ENCODE measurements at regions not wholly inside any gene's neighbourhood (a gene's known extent, or its start where the extent isn't known, plus 50 kb on each side); places are given as distances from the start of the nearest gene placed in this dataset.

DNA sequence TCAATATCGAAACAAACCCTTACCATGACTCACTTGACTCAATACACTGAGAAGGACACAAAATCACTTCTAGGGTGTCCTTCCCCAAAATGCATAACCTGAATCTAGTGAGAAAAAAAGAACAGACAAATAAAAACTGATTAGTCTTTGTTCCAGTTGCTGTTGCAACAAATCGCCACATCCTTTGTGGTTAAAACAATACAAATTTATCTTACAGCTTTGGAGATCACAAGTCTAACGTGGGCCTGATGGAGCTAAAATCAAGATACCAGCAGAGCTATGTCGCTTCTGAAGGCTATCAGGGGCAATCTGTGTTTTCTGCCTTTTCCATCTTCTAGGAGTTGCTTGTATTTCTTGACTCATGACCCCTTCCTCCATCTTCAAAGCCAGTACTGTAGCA, 541.7 kb downstream of the KCNJ3 start:
- Mint-ChIP-seq H3K4me1 (ENCODE audit: low read depth) (no peaks in the 10 kb centered on the region), H3K36me3 (ENCODE audit: low read depth) (no peaks in the 10 kb centered on the region), H3K27ac (no peak overlapping the region), H3K27me3 (no peaks in the 10 kb centered on the region), H3K9me3 (no peaks in the 10 kb centered on the region), H3K4me3 (no peak overlapping the region)
- POLR2A ChIA-PET = no interaction called here
- TF ChIP-seq, protein P1, sequence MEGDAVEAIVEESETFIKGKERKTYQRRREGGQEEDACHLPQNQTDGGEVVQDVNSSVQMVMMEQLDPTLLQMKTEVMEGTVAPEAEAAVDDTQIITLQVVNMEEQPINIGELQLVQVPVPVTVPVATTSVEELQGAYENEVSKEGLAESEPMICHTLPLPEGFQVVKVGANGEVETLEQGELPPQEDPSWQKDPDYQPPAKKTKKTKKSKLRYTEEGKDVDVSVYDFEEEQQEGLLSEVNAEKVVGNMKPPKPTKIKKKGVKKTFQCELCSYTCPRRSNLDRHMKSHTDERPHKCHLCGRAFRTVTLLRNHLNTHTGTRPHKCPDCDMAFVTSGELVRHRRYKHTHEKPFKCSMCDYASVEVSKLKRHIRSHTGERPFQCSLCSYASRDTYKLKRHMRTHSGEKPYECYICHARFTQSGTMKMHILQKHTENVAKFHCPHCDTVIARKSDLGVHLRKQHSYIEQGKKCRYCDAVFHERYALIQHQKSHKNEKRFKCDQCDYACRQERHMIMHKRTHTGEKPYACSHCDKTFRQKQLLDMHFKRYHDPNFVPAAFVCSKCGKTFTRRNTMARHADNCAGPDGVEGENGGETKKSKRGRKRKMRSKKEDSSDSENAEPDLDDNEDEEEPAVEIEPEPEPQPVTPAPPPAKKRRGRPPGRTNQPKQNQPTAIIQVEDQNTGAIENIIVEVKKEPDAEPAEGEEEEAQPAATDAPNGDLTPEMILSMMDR (IDR thresholded peaks at IDR 0.05) = no peak
- CTCF ChIA-PET = no interaction called here
- intact Hi-C loops (cut with micrococcal nuclease) = no loop called here
- ATAC-seq (no peak), DNase-seq (no peak)

- TF ChIP-seq, protein P1 (IDR thresholded peaks at IDR 0.05) = no peak
- H3K4me3 Mint-ChIP-seq = no peak overlapping the region
- H3K27ac Mint-ChIP-seq = no peak overlapping the region
- ChIA-PET CTCF (no interaction called here), POLR2A (no interaction called here)
- no peaks in the 10 kb centered on the region for H3K36me3 Mint-ChIP-seq (ENCODE audit: low read depth)
- no peaks in the 10 kb centered on the region for H3K9me3 Mint-ChIP-seq
- no peaks in the 10 kb centered on the region for H3K4me1 Mint-ChIP-seq (ENCODE audit: low read depth)
- DNase-seq = no peak
- no peaks in the 10 kb centered on the region for H3K27me3 Mint-ChIP-seq
- no peak for ATAC-seq
- intact Hi-C loops (cut with micrococcal nuclease) = no loop called here
Measured at GRCh38 chr2:155235710-155236109, 537.2 kb downstream of the KCNJ3 start.

DNA sequence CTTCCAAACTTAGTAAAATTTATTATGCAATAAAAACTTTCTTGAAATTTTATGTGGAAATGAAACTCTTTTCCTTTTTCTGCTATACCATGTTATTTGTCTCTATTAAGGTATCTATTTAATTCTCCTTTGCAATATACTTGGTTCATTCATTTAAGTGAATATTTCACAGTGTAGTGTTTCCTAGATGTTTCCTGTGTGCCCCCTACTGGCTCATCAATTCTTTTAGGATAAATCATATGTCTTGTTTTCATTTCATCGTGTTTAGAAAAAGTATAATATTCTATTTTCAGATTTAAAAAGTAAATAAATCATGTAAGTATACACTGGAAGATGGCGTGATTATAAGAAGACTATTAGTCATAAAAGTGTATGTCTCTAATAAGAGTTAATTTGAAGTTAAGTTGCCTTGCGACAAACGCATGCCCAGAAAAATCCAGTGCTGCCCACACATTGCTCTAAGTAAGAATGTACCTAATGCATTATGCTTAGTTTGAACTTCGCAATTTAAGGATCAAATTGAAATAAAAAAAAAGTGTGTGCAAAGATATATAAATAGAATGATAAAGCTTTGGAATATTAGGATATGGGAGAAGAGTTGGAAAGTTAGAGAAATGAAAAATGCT, 525.4 kb downstream of the KCNJ3 start:
- Mint-ChIP-seq H3K36me3 (ENCODE audit: low read depth) (no peaks in the 10 kb centered on the region), H3K9me3 (peaks cover 3% of the 10 kb centered on the region), H3K4me1 (ENCODE audit: low read depth) (no peaks in the 10 kb centered on the region), H3K27ac (no peak overlapping the region), H3K27me3 (no peaks in the 10 kb centered on the region), H3K4me3 (no peak overlapping the region)
- intact Hi-C loops (cut with micrococcal nuclease) = no loop called here
- TF ChIP-seq, protein P1 (IDR thresholded peaks at IDR 0.05) = no peak
- no peak for DNase-seq
- ATAC-seq = no peak
- POLR2A ChIA-PET = no interaction called here
- CTCF ChIA-PET = no interaction called here

DNA sequence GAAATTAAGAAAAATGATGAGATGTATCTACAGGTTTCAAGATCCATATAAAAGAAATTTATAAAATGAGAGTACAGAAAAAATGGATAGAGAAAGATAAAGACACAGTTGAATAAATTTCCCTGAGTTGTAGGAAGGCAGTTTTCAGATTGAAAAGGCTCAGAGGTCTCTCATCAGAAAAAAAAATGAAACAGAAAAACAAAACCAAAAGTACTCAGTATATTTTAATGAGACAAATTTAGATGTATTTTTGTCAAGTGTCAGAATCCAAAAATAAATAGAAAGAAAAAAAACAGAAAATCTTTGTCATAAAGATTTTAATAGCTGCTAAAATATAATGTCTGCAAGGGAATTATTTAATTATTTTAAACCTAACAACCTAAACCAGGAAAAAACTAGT, 520.5 kb downstream of the KCNJ3 start:
- H3K36me3 Mint-ChIP-seq (ENCODE audit: low read depth) = no peaks in the 10 kb centered on the region
- intact Hi-C loops (cut with micrococcal nuclease) = no loop called here
- TF ChIP-seq, protein P1 (IDR thresholded peaks at IDR 0.05) = no peak
- ATAC-seq (no peak), DNase-seq (no peak)
- POLR2A ChIA-PET = no interaction called here
- CTCF ChIA-PET = no interaction called here
- H3K9me3 Mint-ChIP-seq = no peaks in the 10 kb centered on the region
- H3K27ac Mint-ChIP-seq = no peak overlapping the region
- H3K27me3 Mint-ChIP-seq = no peaks in the 10 kb centered on the region
- no peaks in the 10 kb centered on the region for H3K4me1 Mint-ChIP-seq (ENCODE audit: low read depth)
- no peak overlapping the region for H3K4me3 Mint-ChIP-seq

DNA sequence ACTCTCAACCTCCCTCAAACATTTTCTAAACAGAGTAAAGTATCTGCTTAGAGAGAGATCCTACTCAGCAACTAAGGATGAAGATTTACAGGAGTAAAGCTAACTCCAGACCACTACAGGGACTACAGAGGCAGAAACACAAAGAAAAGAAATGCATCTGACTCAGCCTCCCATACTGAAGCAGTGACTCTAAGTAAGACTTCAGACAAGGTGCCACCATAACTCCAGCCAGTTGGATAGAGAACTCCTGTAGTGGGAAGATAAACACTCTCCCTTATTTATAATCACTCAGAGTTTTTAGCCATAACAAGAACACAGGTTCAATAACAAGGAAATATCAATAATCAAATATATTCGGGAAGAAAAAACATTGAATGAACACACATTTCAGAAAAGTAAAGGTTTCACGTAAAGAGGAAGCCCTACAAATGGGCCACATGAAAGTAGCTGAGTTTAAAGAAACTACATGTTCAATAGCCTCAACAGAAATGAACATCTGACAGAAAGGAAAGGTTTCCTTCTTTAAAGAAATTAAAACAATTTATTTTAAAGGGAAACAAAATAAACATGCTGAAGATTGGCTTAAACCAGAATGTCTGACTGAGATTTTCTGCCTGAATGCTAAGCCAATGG, 519.9 kb downstream of the KCNJ3 start:
- Mint-ChIP-seq H3K27me3 (no peaks in the 10 kb centered on the region), H3K27ac (no peak overlapping the region), H3K4me1 (ENCODE audit: low read depth) (no peaks in the 10 kb centered on the region), H3K9me3 (no peaks in the 10 kb centered on the region), H3K4me3 (no peak overlapping the region), H3K36me3 (ENCODE audit: low read depth) (no peaks in the 10 kb centered on the region)
- ChIA-PET CTCF (no interaction called here), POLR2A (no interaction called here)
- TF ChIP-seq, protein P1 (IDR thresholded peaks at IDR 0.05) = no peak
- intact Hi-C loops (cut with micrococcal nuclease) = no loop called here
- DNase-seq (no peak), ATAC-seq (no peak)
